GM12878 (cell line): ENCODE measurements at regions not wholly inside any gene's neighbourhood (a gene's known extent, or its start where the extent isn't known, plus 50 kb on each side); places are given as distances from the start of the nearest gene placed in this dataset.

Experiments used
- ATAC-seq: fragments of 200-7000 bp; cut with Tn5 transposase; 3 replicates; pipeline ENCODE4 v1.9.1; 2020; ENCODE audit warnings: mild to moderate bottlenecking, moderate library complexity
- BruUV-seq: library from RNA; stranded (reverse); fragments of 400-500 nt; replicated peaks from 2 replicates; lab custom pipeline; 2021; lab: Mats Ljungman, UMichigan
- CTCF ChIA-PET: fragments of 300-600 bp; sonication (Branson Sonifier 250); formaldehyde crosslinking; extraction: SDS; loops from one replicate; lab custom pipeline; 2021; ENCODE audit warnings: inconsistent platforms; lab: Yijun Ruan, JAX
- POLR2A ChIA-PET: fragments of 350-600 bp; formaldehyde crosslinking; extraction: SDS; loops from one replicate; lab custom pipeline; 2021; ENCODE audit warnings: inconsistent platforms; lab: Charles Lee
- RAD21 ChIA-PET: fragments of 300-600 bp; sonication (Branson Sonifier 250); formaldehyde crosslinking; loops from one replicate; lab custom pipeline; 2023; ENCODE audit warnings: antibody characterized with exemption; ENCODE audit not compliant: unreplicated experiment; lab: Charles Lee
- SMC1A ChIA-PET: fragments of 300-600 bp; sonication (Branson Sonifier 250); formaldehyde crosslinking; loops from one replicate; lab custom pipeline; 2023; ENCODE audit not compliant: unreplicated experiment, uncharacterized antibody; lab: Charles Lee
- DNase-seq: peaks from one replicate; pipeline ENCODE4 v3.0.0-alpha.2; 2011; ENCODE audit warnings: low read depth, low spot score
- FAIRE-seq: peaks from 3 replicates; lab custom pipeline; 2011; peaks lifted over from hg19 to GRCh38; lab: Jason Lieb, UNC
- H2AFZ ChIP-seq: 2 replicates; pipeline ENCODE4 v1.6.0; 2011; ENCODE audit warnings: low read depth, low read length, control low read depth; ENCODE audit not compliant: control insufficient read depth
- H3K27ac ChIP-seq: 2 replicates; pipeline ENCODE4 v1.5.1; 2011; ENCODE audit warnings: control low read depth; ENCODE audit not compliant: control insufficient read depth, insufficient read depth
- H3K27me3 ChIP-seq, 2 experiments: replicated peaks in 1 of 2; 2 replicates each; pipeline versions ENCODE4 v1.6.0 to v1.6.1; 2011; ENCODE audit warnings: low read length in 1 of 2; ENCODE audit not compliant: control insufficient read depth in 2 of 2, insufficient read depth in 2 of 2
- H3K36me3 ChIP-seq, 2 experiments: 2 replicates each; pipeline ENCODE4 v1.5.1; 2011; ENCODE audit warnings: low read length in 1 of 2; ENCODE audit not compliant: control insufficient read depth in 2 of 2, insufficient read depth in 2 of 2
- H3K4me1 ChIP-seq: 2 replicates; pipeline ENCODE4 v1.6.1; 2011; ENCODE audit warnings: mild to moderate bottlenecking, low read length, moderate library complexity, mixed read lengths; ENCODE audit not compliant: control insufficient read depth, insufficient read depth
- H3K4me2 ChIP-seq: 2 replicates; pipeline ENCODE4 v1.6.0; 2011; ENCODE audit warnings: control low read depth; ENCODE audit not compliant: control insufficient read depth, insufficient read depth
- H3K4me3 ChIP-seq: fragments of 200-600 bp; sonication (generic); 2 replicates; pipeline ENCODE4 v1.5.1; 2016
- H3K79me2 ChIP-seq: 2 replicates; pipeline ENCODE4 v1.6.0; 2011; ENCODE audit warnings: low read length; ENCODE audit not compliant: control insufficient read depth, insufficient read depth
- H3K9ac ChIP-seq: 2 replicates; pipeline ENCODE4 v1.8.0; 2011; ENCODE audit warnings: low read length, control low read depth, mixed read lengths; ENCODE audit not compliant: control insufficient read depth, insufficient read depth
- H3K9me3 ChIP-seq: replicated peaks from 3 replicates; pipeline ENCODE4 v1.5.1; 2011; ENCODE audit warnings: mild to moderate bottlenecking, low read length; ENCODE audit not compliant: control insufficient read depth, insufficient read depth
- H4K20me1 ChIP-seq: 2 replicates; pipeline ENCODE4 v1.6.0; 2011; ENCODE audit not compliant: control insufficient read depth, insufficient read depth
- DPF2 ChIP-seq: fragments of 450-650 bp; IDR thresholded peaks from 2 replicates; pipeline ENCODE4 v1.6.1; 2017; ENCODE audit warnings: mild to moderate bottlenecking
- HCFC1 ChIP-seq: fragments of 150-350 bp; IDR thresholded peaks from 2 replicates; pipeline ENCODE4 v1.6.1; 2014; ENCODE audit warnings: low read length
- NRF1 ChIP-seq: conservative IDR thresholded peaks from 2 replicates; pipeline ENCODE4 v1.6.1; 2011; ENCODE audit warnings: mild to moderate bottlenecking, low read depth, low read length, improper control_type of control experiment
- RCOR1 ChIP-seq: conservative IDR thresholded peaks from 2 replicates; pipeline ENCODE4 v1.6.1; 2012; ENCODE audit warnings: low read depth, low read length, improper control_type of control experiment
- SMARCA5 ChIP-seq: fragments of 450-650 bp; IDR thresholded peaks from 2 replicates; pipeline ENCODE4 v1.6.1; 2017; ENCODE audit warnings: mild to moderate bottlenecking
- SPI1 ChIP-seq: IDR thresholded peaks from 2 replicates; pipeline ENCODE4 v1.6.1; 2011; ENCODE audit warnings: low read depth, mild to moderate bottlenecking, low read length, moderate library complexity, borderline replicate concordance; ENCODE audit not compliant: insufficient read depth
- ZNF24 ChIP-seq: fragments of 450-650 bp; IDR thresholded peaks from 2 replicates; pipeline ENCODE4 v1.6.1; 2017; ENCODE audit warnings: antibody characterized with exemption, mild to moderate bottlenecking
- WGBS: methylation state at CpG from one replicate; pipeline ENCODE4 v1.1.6; 2016; ENCODE audit warnings: low lambda C conversion rate; ENCODE audit not compliant: insufficient replicate concordance, insufficient coverage; ENCODE audit errors: missing lambda C conversion rate; 5-methylcytosine and 5-hydroxymethylcytosine counted together
- in situ Hi-C: fragments of 300-500 bp; cut with MboI; formaldehyde crosslinking; loops from 9 replicates; pipeline ENCODE4 v1.14.3; 2018; ENCODE audit warnings: mixed read lengths
- intact Hi-C: fragments of 100-400 bp; cut with micrococcal nuclease; formaldehyde crosslinking; loops from one replicate; pipeline ENCODE4 v1.14.2; 2022; ENCODE audit not compliant: unreplicated experiment
- TF ChIP-seq, protein P1 (sequence below): IDR thresholded peaks from 2 replicates; pipeline ENCODE4 v1.6.1; 2012; ENCODE audit warnings: low read length, inconsistent platforms
- TF ChIP-seq, protein P2 (sequence below): IDR thresholded peaks from 2 replicates; pipeline ENCODE4 v1.6.1; 2011; ENCODE audit warnings: low read depth, low read length, improper control_type of control experiment, borderline replicate concordance
- TF ChIP-seq, protein P3 (sequence below): fragments of 450-650 bp; formaldehyde crosslinking; IDR thresholded peaks from 2 replicates; pipeline ENCODE4 v1.4.0; 2022; ENCODE audit warnings: mild to moderate bottlenecking, moderate library complexity

DNA sequence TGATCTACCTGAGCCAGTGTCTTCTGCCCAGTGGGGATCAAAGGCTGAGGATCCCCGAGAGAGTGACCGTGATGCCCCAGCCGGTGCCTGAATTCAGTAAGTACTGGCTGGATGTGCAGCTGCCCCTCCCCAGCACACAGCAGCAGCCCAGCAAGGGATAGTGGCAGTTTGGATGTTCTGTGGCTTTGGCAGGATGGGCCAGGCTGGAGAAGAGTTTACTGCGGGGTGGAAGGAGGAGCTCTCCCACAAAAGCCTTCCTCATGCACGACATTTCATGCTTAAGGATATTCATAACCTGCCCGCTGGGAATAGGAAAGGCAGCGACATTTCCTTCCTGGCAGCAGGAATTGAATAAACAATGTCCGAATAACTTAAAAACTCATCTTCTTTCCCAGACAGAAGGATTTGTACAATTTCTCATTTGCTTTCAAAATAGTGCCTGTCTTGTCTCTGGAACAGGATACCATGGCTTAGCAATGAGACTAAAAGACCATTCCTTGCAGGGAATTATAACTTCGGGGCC is 135.6 kb upstream of the PRMT8 start:
- Histone ChIP-seq H3K4me2 (no peak overlapping the region), H4K20me1 (no peaks in the 10 kb centered on the region), H3K27me3 (peaks cover 0 to 2% of the 10 kb centered on the region in 2 experiments; a peak in 2 of 4 replicates), H3K79me2 (no peaks in the 10 kb centered on the region), H3K9me3 (no peaks in the 10 kb centered on the region), H2AFZ (no peak overlapping the region), H3K4me1 (no peaks in the 10 kb centered on the region), H3K4me3 (no peak overlapping the region), H3K9ac (no peak overlapping the region), H3K27ac (no peak overlapping the region), H3K36me3 (no peaks in the 10 kb centered on the region)
- 9% methylated on average over 9 of the region's 9 CpGs for WGBS
- ATAC-seq (no peak), DNase-seq (no peak), FAIRE-seq (no peak)
- in situ Hi-C loops (no loop called here), intact Hi-C loops (no loop called here)
- ChIA-PET RAD21 (no interaction called here), POLR2A (no interaction called here), CTCF (no interaction called here), SMC1A (no interaction called here)
- no TSS peak for BruUV-seq
- TF ChIP-seq HCFC1 (no peak), DPF2 (no peak), SPI1 (no peak), SMARCA5 (no peak), RCOR1 (no peak), ZNF24 (no peak), NRF1 (no peak)
- TF ChIP-seq, protein P1, sequence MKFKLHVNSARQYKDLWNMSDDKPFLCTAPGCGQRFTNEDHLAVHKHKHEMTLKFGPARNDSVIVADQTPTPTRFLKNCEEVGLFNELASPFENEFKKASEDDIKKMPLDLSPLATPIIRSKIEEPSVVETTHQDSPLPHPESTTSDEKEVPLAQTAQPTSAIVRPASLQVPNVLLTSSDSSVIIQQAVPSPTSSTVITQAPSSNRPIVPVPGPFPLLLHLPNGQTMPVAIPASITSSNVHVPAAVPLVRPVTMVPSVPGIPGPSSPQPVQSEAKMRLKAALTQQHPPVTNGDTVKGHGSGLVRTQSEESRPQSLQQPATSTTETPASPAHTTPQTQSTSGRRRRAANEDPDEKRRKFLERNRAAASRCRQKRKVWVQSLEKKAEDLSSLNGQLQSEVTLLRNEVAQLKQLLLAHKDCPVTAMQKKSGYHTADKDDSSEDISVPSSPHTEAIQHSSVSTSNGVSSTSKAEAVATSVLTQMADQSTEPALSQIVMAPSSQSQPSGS: no peak
- TF ChIP-seq, protein P2, sequence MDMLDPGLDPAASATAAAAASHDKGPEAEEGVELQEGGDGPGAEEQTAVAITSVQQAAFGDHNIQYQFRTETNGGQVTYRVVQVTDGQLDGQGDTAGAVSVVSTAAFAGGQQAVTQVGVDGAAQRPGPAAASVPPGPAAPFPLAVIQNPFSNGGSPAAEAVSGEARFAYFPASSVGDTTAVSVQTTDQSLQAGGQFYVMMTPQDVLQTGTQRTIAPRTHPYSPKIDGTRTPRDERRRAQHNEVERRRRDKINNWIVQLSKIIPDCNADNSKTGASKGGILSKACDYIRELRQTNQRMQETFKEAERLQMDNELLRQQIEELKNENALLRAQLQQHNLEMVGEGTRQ: no peak
- TF ChIP-seq, protein P3, sequence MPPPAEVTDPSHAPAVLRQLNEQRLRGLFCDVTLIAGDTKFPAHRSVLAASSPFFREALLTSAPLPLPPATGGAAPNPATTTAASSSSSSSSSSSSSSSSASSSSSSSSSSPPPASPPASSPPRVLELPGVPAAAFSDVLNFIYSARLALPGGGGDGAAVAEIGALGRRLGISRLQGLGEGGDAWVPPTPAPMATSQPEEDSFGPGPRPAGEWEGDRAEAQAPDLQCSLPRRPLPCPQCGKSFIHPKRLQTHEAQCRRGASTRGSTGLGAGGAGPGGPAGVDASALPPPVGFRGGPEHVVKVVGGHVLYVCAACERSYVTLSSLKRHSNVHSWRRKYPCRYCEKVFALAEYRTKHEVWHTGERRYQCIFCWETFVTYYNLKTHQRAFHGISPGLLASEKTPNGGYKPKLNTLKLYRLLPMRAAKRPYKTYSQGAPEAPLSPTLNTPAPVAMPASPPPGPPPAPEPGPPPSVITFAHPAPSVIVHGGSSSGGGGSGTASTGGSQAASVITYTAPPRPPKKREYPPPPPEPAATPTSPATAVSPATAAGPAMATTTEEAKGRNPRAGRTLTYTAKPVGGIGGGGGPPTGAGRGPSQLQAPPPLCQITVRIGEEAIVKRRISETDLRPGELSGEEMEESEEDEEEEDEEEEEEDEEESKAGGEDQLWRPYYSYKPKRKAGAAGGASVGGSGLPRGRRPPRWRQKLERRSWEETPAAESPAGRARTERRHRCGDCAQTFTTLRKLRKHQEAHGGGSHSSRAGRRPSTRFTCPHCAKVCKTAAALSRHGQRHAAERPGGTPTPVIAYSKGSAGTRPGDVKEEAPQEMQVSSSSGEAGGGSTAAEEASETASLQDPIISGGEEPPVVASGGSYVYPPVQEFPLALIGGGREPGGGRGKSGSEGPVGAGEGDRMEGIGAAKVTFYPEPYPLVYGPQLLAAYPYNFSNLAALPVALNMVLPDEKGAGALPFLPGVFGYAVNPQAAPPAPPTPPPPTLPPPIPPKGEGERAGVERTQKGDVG (CRISPR knock-in tag): no peak
